ENCODE measurements at regions not wholly inside any gene's neighbourhood (a gene's known extent, or its start where the extent isn't known, plus 50 kb on each side); places are given as distances from the start of the nearest gene placed in this dataset.

DNA sequence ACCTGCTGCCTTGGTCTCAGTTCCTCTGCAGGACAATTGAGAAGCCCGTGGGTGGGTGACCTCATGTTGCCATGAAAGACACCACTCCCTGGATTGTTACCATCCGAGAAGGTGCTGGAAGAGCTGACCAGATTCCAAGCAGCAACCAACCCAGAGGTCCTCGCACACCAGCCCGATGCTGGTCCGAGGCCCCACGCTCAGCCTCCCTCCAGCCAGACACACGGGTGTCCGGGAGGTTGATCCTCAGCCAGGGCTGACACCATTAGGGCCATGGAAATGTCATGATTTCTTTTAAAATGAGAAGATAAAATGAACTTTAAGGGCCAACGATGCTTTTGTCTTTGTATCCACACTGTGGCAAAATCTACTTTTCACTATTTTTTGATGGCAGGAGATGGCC lies 242.3 kb downstream of the RBFOX3 start:
- TF ChIP-seq, protein P1, sequence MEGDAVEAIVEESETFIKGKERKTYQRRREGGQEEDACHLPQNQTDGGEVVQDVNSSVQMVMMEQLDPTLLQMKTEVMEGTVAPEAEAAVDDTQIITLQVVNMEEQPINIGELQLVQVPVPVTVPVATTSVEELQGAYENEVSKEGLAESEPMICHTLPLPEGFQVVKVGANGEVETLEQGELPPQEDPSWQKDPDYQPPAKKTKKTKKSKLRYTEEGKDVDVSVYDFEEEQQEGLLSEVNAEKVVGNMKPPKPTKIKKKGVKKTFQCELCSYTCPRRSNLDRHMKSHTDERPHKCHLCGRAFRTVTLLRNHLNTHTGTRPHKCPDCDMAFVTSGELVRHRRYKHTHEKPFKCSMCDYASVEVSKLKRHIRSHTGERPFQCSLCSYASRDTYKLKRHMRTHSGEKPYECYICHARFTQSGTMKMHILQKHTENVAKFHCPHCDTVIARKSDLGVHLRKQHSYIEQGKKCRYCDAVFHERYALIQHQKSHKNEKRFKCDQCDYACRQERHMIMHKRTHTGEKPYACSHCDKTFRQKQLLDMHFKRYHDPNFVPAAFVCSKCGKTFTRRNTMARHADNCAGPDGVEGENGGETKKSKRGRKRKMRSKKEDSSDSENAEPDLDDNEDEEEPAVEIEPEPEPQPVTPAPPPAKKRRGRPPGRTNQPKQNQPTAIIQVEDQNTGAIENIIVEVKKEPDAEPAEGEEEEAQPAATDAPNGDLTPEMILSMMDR (IDR thresholded peaks at IDR 0.05) = no peak
- no peak for TF ChIP-seq POLR2A (IDR thresholded peaks at IDR 0.05)

All from body of pancreas (tissue), 4 donors.